ENCODE measurements at regions not wholly inside any gene's neighbourhood (a gene's known extent, or its start where the extent isn't known, plus 50 kb on each side); places are given as distances from the start of the nearest gene placed in this dataset.

DNA sequence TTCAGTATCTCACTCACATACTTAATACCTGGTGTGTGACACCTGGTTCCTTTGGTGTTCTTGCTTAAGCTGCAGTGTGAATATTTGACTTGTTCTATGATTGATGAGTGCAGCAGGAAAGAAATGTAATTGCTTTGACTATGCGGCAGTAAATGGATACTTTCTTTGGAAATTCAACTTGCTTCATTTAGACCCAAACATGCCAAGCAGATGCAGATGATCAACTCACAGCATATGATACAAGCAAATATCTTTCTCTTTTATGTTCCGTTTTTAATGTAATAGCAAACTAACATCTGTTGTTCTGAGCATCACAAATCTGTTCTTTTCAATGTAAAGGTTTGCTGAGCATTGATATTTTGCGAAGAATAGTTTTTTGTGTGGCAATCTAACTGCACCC is 549.5 kb downstream of the C4orf33 start:
- no peaks in the 10 kb centered on the region for H3K36me3 Mint-ChIP-seq
- no peaks in the 10 kb centered on the region for H3K9me3 Mint-ChIP-seq
- H3K4me1 Mint-ChIP-seq = no peaks in the 10 kb centered on the region
- no peaks in the 10 kb centered on the region for H3K27me3 Mint-ChIP-seq
- H3K27ac Mint-ChIP-seq = no peak overlapping the region
- DNase-seq = no peak
- H3K4me3 Mint-ChIP-seq = no peak overlapping the region

DNA sequence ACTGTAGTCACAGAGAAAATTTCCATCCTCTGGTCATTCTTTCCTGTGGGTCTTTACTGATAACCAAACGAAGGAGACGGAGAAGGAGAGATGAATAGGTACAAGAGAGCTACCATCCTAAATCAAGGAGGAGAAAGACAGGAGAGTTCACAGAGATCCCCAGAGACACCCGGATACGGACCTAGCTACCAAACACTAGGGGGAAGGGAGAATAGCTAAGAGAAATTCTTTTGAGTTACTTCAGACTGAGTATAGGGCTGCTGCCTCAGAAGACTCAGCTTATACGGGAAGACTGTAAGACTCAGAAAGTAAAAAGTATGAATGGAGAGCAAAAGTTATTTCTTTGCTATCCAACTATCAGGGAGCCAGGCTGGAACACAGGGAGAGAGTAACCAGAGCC is 572.1 kb downstream of the C4orf33 start:
- no peaks in the 10 kb centered on the region for H3K27me3 Mint-ChIP-seq
- DNase-seq = no peak
- H3K4me1 Mint-ChIP-seq = no peaks in the 10 kb centered on the region
- no peak overlapping the region for H3K27ac Mint-ChIP-seq
- H3K4me3 Mint-ChIP-seq = no peak overlapping the region
- no peaks in the 10 kb centered on the region for H3K9me3 Mint-ChIP-seq
- H3K36me3 Mint-ChIP-seq = no peaks in the 10 kb centered on the region

DNA sequence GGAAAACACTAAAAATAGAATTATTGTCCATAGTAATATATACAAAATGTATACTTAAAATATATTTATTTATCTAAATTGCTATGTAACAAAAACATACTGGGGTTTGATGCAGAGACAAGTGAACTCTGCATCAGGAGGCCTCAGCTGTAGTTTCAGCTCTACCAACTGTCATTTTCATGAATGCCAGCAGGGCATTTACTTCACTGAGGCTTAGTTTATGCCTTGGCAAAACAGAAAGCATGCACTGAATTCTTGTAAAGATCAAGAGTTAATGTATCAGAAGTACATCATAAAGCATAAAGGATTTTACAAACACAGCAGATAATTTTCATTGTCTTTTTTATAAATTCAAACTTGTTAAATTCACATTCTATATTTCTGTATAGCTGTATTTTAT is 577.0 kb downstream of the C4orf33 start:
- no peak overlapping the region for H3K27ac Mint-ChIP-seq
- no peaks in the 10 kb centered on the region for H3K36me3 Mint-ChIP-seq
- H3K4me1 Mint-ChIP-seq = no peaks in the 10 kb centered on the region
- DNase-seq = no peak
- no peaks in the 10 kb centered on the region for H3K27me3 Mint-ChIP-seq
- H3K4me3 Mint-ChIP-seq = no peak overlapping the region
- H3K9me3 Mint-ChIP-seq = no peaks in the 10 kb centered on the region

DNA sequence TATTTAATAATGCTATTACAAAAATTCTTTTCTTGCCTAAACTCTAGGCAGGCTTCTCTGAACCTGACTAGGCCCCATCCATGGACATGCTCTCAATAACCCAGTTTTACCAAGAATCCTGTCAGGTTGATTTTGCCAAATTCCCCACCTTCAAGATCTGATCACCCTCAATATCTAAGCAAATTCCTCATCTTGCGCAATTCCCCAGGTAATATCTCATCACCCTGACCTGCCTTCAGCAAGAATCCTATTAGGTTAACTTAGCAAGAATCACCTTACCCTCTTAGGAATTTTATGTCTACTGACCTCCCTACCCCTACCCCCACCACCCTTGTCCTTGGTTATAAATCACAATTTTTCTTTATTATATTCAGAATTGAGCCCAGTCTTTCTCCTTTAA is 579.1 kb downstream of the C4orf33 start:
- H3K27ac Mint-ChIP-seq = no peak overlapping the region
- no peaks in the 10 kb centered on the region for H3K9me3 Mint-ChIP-seq
- H3K27me3 Mint-ChIP-seq = peaks cover 3% of the 10 kb centered on the region
- no peak overlapping the region for H3K4me3 Mint-ChIP-seq
- no peaks in the 10 kb centered on the region for H3K36me3 Mint-ChIP-seq
- H3K4me1 Mint-ChIP-seq = no peaks in the 10 kb centered on the region
- no peak for DNase-seq

DNA sequence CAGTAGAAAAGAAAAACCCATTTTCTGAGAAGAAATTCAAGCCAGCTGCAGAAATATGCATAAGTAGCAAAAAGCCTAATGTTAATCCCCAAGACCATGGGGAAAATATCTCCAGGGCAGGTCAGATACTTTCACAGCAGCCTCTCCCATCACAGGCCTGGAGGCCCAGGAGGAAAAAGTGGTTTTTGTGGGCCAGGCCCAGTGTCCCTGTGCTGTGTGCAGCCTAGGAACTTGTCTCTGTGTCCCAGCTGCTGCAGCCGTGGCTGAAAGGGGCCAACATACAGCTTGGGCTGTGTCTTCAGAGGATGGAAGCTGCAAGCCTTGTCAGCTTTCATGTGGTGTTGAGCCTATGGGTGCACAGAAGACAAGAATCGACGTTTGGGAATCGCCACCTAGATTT is 581.0 kb downstream of the C4orf33 start:
- no peak overlapping the region for H3K27ac Mint-ChIP-seq
- no peaks in the 10 kb centered on the region for H3K9me3 Mint-ChIP-seq
- no peaks in the 10 kb centered on the region for H3K4me1 Mint-ChIP-seq
- H3K4me3 Mint-ChIP-seq = no peak overlapping the region
- peaks cover 3% of the 10 kb centered on the region for H3K27me3 Mint-ChIP-seq
- no peaks in the 10 kb centered on the region for H3K36me3 Mint-ChIP-seq
- DNase-seq = no peak

DNA sequence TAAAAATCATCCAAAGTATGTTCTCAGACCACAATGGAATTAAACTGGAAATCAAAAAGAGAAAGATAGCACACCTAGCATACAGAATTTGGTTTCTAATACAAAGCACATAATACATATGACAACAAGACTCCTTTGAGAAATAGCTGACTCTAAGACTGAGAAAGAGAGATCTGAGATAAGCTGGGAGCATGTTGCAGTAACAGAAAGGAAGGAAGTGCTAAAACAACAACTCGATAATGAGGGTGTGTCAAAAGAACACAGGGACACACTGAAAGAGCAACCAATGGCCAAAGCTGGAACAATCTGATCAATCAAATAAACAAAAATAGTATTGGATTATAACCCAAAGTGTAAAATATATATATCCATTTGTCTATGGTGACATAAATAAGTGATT is 586.6 kb downstream of the C4orf33 start:
- Mint-ChIP-seq H3K27ac (no peak overlapping the region), H3K9me3 (no peaks in the 10 kb centered on the region), H3K36me3 (no peaks in the 10 kb centered on the region), H3K4me3 (no peak overlapping the region), H3K4me1 (no peaks in the 10 kb centered on the region), H3K27me3 (peaks cover 3% of the 10 kb centered on the region)
- no peak for DNase-seq

DNA sequence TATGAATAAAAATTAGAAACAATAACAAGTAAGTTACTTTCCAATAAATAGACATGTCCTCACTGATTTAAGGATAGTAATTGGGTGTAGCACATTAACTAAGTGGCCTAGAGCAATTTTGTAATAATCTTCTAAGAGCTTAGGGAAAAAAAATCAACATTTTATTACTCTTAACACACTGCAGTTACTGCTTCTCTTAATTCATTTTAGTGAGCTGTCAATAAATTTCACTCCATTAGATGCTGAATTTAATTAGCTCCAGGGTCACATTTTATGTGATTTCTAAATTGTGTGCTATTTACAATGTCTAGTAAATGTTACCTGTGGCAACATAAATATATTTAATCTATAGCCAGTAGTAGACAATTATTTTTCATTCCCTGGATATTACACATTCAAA is 612.0 kb downstream of the C4orf33 start:
- no peak overlapping the region for H3K4me3 Mint-ChIP-seq

DNA sequence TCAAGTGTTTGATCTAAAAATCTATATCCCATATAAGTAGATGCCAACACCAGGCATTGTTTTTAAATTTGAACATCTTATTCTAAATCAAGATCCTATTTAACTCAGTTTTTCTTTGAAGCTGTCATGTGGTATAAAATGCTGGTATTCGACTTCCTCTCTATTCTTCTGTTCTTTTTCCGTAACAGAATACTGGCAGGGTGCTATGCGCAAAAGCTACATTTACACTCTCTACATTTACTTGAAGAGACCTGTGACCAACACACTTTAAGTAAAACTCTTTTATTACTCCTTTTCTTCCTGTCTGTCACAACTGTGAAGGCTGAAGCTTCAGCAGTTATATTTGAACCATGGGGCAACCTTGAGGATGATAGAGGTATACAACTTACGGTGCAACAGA is 612.8 kb downstream of the C4orf33 start:
- DNase-seq = no peak
- H3K9me3 Mint-ChIP-seq = no peaks in the 10 kb centered on the region
- H3K27me3 Mint-ChIP-seq = no peaks in the 10 kb centered on the region
- no peak overlapping the region for H3K27ac Mint-ChIP-seq
- no peak overlapping the region for H3K4me3 Mint-ChIP-seq
- no peaks in the 10 kb centered on the region for H3K4me1 Mint-ChIP-seq
- H3K36me3 Mint-ChIP-seq = no peaks in the 10 kb centered on the region

More for the DNA sequence above, 612.0 kb downstream of the C4orf33 start:
- no peaks in the 10 kb centered on the region for H3K9me3 Mint-ChIP-seq
- no peak overlapping the region for H3K27ac Mint-ChIP-seq
- no peaks in the 10 kb centered on the region for H3K4me1 Mint-ChIP-seq
- H3K27me3 Mint-ChIP-seq = no peaks in the 10 kb centered on the region
- H3K36me3 Mint-ChIP-seq = no peaks in the 10 kb centered on the region
- DNase-seq = no peak

DNA sequence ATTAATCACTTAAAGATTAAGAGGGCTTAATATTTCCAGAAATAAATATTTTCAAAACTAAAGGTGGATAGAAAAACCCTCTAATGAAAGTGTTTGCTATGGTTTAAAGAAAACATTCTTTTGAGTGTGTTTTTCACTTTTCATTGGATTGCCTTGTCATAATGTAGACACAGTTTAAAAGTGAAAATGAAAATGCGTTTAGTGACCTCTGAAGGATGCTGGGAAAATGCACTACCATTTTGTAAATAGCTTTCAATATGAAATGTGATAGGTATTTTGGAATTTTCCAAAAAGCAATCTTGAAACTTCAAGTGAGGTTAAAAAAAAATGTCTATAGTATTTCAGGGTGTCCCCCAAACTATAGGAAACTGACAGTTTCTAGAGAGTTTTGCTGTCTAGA is 642.2 kb downstream of the C4orf33 start:
- Mint-ChIP-seq H3K4me3 (no peak overlapping the region), H3K4me1 (no peaks in the 10 kb centered on the region), H3K9me3 (no peaks in the 10 kb centered on the region), H3K27me3 (no peaks in the 10 kb centered on the region), H3K36me3 (no peaks in the 10 kb centered on the region), H3K27ac (no peak overlapping the region)
- no peak for DNase-seq

DNA sequence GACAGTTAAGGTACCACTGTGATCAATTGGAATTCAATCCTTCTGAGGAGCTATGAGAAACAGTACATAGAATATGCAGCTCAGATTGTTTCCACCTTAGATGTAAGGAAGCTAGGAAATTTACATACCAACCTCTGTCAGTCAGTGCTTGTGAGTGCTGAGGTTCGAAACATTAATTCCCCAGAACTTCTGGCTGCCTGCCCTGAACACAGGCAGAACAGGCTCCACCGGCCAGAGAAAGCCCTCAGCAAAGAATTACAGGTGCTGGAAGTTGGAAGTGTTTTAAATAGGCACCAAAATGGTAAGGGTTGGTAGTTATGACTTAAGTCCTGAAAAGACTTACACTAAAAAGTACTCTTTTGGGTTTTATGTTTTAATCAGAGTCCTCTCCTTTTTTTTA is 651.8 kb downstream of the C4orf33 start:
- Mint-ChIP-seq H3K36me3 (no peaks in the 10 kb centered on the region), H3K4me1 (no peaks in the 10 kb centered on the region)

DNA sequence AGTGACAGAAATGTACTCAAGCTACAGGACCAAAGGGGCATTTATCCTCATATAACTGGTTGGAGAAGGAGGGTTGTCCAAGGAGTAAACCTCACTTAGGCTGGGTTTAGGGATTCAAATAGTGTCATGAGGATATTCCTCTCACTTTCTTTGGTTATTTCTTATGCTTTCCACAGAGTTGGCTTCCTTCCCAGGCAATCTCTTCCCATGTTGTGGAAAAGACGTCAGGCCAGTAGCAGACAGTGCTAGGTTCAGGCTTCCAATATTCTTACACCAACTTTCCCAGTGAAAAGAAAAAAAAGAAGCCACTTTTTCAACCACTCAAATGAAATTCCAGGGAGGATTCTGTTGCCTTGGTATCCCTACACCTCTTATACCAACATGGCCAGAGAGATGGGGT is 653.0 kb downstream of the C4orf33 start:
- Mint-ChIP-seq H3K36me3 (no peaks in the 10 kb centered on the region), H3K4me3 (no peak overlapping the region), H3K9me3 (peaks cover 2% of the 10 kb centered on the region), H3K27ac (no peak overlapping the region), H3K4me1 (no peaks in the 10 kb centered on the region), H3K27me3 (no peaks in the 10 kb centered on the region)
- no peak for DNase-seq

More for the DNA sequence above, 651.8 kb downstream of the C4orf33 start:
- H3K27ac Mint-ChIP-seq = no peak overlapping the region
- no peak for DNase-seq
- H3K27me3 Mint-ChIP-seq = no peaks in the 10 kb centered on the region
- H3K9me3 Mint-ChIP-seq = peaks cover 2% of the 10 kb centered on the region
- no peak overlapping the region for H3K4me3 Mint-ChIP-seq

DNA sequence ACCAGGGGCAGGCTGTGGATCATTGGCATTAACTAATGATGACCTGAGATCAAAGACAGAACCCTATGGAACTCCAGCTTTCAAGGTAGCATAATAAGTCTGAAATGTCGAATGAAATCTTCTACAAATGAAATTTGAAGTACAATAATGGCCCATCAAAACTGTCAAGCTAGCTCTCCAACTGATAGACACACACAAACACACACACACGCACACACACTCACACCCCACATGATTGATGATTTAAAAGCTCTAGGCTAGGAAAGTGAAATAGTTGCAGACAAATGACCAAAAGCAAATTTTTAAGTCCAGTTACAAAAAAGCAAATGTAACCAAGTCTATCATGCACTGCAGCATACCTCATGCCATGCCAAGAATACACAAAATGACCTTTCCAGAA is 655.7 kb downstream of the C4orf33 start:
- Mint-ChIP-seq H3K4me3 (no peak overlapping the region), H3K27ac (no peak overlapping the region), H3K36me3 (no peaks in the 10 kb centered on the region), H3K27me3 (no peaks in the 10 kb centered on the region), H3K4me1 (no peaks in the 10 kb centered on the region), H3K9me3 (no peaks in the 10 kb centered on the region)
- DNase-seq = no peak

DNA sequence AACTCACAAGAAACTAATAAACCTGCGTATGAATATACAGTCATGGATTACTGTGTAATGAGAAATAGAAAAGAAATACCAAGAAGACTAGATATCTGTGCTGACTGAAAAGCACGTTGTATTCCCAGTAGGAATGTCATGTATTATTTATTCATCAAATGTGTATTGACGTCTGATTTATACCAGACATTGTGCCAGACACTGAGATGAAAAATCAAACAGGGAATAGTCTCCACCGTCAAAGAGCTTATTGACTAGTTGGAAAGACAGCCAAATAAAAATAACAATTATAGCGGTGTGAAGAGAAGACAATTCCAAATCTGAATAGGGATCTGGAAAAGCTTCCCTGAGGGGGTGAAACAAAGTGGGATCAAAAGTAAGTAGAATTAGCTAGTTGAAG is 687.6 kb downstream of the C4orf33 start:
- H3K4me1 Mint-ChIP-seq = no peaks in the 10 kb centered on the region
- no peak overlapping the region for H3K4me3 Mint-ChIP-seq
- DNase-seq = no peak
- no peaks in the 10 kb centered on the region for H3K27me3 Mint-ChIP-seq
- H3K9me3 Mint-ChIP-seq = peaks cover 1% of the 10 kb centered on the region
- no peaks in the 10 kb centered on the region for H3K36me3 Mint-ChIP-seq
- no peak overlapping the region for H3K27ac Mint-ChIP-seq

DNA sequence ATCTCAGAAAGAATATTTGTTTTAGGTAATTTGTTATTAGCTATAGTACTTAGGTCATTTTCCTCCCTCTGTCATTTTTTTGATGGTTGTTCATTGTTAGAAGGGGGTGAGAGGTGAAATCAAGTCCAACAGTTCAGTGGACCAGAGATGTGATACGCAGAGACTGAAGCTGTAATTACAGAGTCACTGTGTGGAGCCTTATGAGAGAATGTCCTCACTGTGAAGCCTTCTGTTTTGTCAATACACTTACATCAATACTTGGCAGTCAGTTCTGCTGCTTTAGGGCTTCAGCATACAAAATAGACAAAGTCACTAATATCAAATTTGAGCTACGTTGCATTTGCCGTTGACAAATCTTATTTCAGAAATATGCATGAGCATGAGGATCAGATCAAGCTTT is 692.5 kb downstream of the C4orf33 start:
- H3K4me1 Mint-ChIP-seq = no peaks in the 10 kb centered on the region
- no peak overlapping the region for H3K27ac Mint-ChIP-seq
- no peaks in the 10 kb centered on the region for H3K36me3 Mint-ChIP-seq
- no peak overlapping the region for H3K4me3 Mint-ChIP-seq
- peaks cover 1% of the 10 kb centered on the region for H3K9me3 Mint-ChIP-seq
- no peak for DNase-seq
- H3K27me3 Mint-ChIP-seq = no peaks in the 10 kb centered on the region

DNA sequence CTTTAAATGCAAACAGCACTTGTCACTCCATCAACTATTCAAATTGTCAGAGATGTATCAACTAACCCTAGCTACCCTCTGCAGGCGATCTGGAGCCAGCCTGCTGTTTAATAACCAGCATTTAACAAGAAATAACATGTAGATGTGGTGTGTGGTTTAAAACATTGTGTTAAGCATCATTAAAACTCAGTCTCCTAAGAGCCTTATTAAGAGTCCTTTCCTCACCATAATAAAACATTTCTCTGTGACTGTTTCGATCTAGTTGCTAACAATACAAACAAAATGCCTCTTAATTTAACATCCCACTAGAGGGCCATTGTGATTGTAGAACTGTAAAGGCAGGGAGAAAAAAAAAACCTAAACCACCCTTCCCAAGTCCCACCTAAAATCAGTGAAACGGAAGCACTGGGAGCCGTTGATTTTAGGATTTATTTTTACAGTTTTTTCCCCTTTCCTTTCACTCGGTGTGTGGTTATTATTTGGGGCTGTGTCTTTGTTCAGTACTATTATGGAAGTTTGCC is 708.6 kb downstream of the C4orf33 start:
- Mint-ChIP-seq H3K4me1 (no peaks in the 10 kb centered on the region), H3K9me3 (no peaks in the 10 kb centered on the region), H3K27ac (no peak overlapping the region), H3K27me3 (no peaks in the 10 kb centered on the region), H3K36me3 (no peaks in the 10 kb centered on the region), H3K4me3 (no peak overlapping the region)
- DNase-seq = no peak

DNA sequence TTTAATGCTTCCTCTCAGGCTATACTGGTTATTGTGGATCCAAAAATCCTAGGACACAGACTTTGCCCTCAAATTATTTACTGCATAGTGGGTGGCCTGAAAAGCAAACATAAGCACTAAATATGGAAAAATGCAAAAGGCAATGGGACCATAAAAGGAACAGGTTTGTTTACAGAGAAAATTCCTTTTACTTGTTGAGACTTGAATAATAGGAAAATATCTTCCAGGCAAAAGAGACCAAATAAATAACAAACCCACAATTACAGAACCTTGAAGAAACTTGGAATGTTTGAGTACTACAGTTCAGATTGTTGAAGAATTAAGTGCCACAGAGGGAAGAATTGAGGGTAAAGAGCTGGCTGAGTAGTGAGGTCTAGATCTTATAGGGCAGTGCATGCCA is 711.0 kb downstream of the C4orf33 start:
- Mint-ChIP-seq H3K4me3 (no peak overlapping the region), H3K9me3 (no peaks in the 10 kb centered on the region), H3K4me1 (no peaks in the 10 kb centered on the region), H3K27me3 (no peaks in the 10 kb centered on the region), H3K36me3 (no peaks in the 10 kb centered on the region), H3K27ac (no peak overlapping the region)
- no peak for DNase-seq

DNA sequence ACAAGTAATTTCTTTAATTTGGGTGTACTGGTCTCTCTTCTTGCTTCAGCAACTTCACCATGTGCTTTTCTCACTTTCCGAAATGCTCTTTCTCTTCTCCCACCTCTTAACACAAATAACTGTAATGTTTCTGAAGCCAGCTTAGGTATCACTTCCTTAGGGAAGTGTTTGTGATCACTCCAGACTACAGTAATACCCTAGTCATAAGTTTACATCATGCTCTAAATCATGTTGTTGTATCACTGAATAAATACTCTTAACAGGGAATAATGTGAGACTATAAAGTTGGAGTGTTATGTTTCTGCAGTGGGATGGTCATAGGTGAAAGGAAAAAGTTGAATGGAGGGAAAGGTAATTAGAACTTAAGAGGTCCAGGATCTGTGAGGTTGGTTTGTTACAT is 712.3 kb downstream of the C4orf33 start:
- Mint-ChIP-seq H3K27me3 (no peaks in the 10 kb centered on the region), H3K9me3 (no peaks in the 10 kb centered on the region), H3K4me3 (no peak overlapping the region), H3K4me1 (no peaks in the 10 kb centered on the region), H3K27ac (no peak overlapping the region), H3K36me3 (no peaks in the 10 kb centered on the region)
- DNase-seq = no peak
